SK-N-SH (cell line): ENCODE measurements at regions not wholly inside any gene's neighbourhood (a gene's known extent, or its start where the extent isn't known, plus 50 kb on each side); places are given as distances from the start of the nearest gene placed in this dataset.

ENCODE experiments used
- CTCF ChIA-PET: fragments of 300-600, 350-600 bp; formaldehyde crosslinking; extraction: SDS; loops from one replicate; lab custom pipeline; 2021; lab: Yijun Ruan, JAX
- POLR2A ChIA-PET: fragments of 350-600 bp; sonication (Branson Sonifier 250); formaldehyde crosslinking; extraction: SDS; loops from one replicate; lab custom pipeline; 2020; ENCODE audit warnings: antibody characterized with exemption, inconsistent platforms; lab: Yijun Ruan, JAX
- DNase-seq: peaks from one replicate; pipeline ENCODE4 v3.0.0; 2012
- H2AFZ ChIP-seq: fragments of 200-600 bp; sonication (generic); 2 replicates; pipeline ENCODE4 v1.8.1; 2016; ENCODE audit warnings: antibody characterized with exemption, mild to moderate bottlenecking, low read depth
- H3F3A ChIP-seq: fragments of 200-600 bp; sonication (generic); replicated peaks from 2 replicates; pipeline ENCODE3; 2016; ENCODE audit warnings: antibody characterized with exemption, mild to moderate bottlenecking; ENCODE audit not compliant: insufficient read depth
- H3K27ac ChIP-seq, 2 experiments: fragments of 200-500 bp in 1 of 2; fragments of 200-600 bp in 1 of 2; sonication (Bioruptor generic) in 1 of 2; sonication (generic), shearing (Covaris generic) in 1 of 2; 2 replicates each; pipeline versions ENCODE4 v1.5.1 to v1.6.1; 2014 to 2016; ENCODE audit warnings: low read depth in 2 of 2, inconsistent platforms in 1 of 2, low read length in 1 of 2, mild to moderate bottlenecking in 1 of 2, mixed read lengths in 1 of 2
- H3K27me3 ChIP-seq: fragments of 200-600 bp; sonication (generic), shearing (Covaris generic); 2 replicates; pipeline ENCODE4 v1.6.1; 2016; ENCODE audit warnings: mixed run types; ENCODE audit not compliant: insufficient read depth
- H3K36me3 ChIP-seq, 2 experiments: fragments of 200-500 bp in 1 of 2; fragments of 200-600 bp in 1 of 2; sonication (Bioruptor generic) in 1 of 2; sonication (generic) in 1 of 2; replicated peaks in 1 of 2; 2 replicates each; pipeline versions ENCODE3 to v1.5.1; 2014 to 2016; ENCODE audit warnings: low read length in 1 of 2, mild to moderate bottlenecking in 1 of 2; ENCODE audit not compliant: insufficient read depth in 2 of 2, control insufficient read depth in 1 of 2
- H3K4me1 ChIP-seq, 2 experiments: fragments of 200-500 bp in 1 of 2; fragments of 200-600 bp in 1 of 2; sonication (Bioruptor generic) in 1 of 2; sonication (generic), shearing (Covaris generic) in 1 of 2; 2 replicates each; pipeline versions ENCODE4 v1.5.1 to v1.6.1; 2014 to 2016; ENCODE audit warnings: low read depth in 1 of 2, low read length in 1 of 2, mixed run types in 1 of 2; ENCODE audit not compliant: insufficient read depth in 2 of 2, control insufficient read depth in 1 of 2
- H3K4me2 ChIP-seq: fragments of 200-600 bp; sonication (generic), shearing (Covaris generic); 2 replicates; pipeline ENCODE4 v1.6.1; 2017; ENCODE audit warnings: mixed run types
- H3K4me3 ChIP-seq, 2 experiments: fragments of 200-500 bp in 1 of 2; fragments of 200-600 bp in 1 of 2; sonication (Bioruptor generic) in 1 of 2; sonication (generic), shearing (Covaris generic) in 1 of 2; 2 replicates each; pipeline versions ENCODE4 v1.5.1 to v1.8.1; 2014 to 2016; ENCODE audit warnings: low read depth in 2 of 2, inconsistent platforms in 1 of 2, low read length in 1 of 2, mild to moderate bottlenecking in 1 of 2, mixed read lengths in 1 of 2, moderate library complexity in 1 of 2
- H3K79me2 ChIP-seq: fragments of 200-600 bp; sonication (generic); 2 replicates; pipeline ENCODE4 v1.8.1; 2017; ENCODE audit warnings: mild to moderate bottlenecking; ENCODE audit not compliant: insufficient read depth
- H3K9ac ChIP-seq: fragments of 200-600 bp; sonication (generic); 2 replicates; pipeline ENCODE4 v1.6.1; 2017; ENCODE audit warnings: mixed run types
- H3K9me2 ChIP-seq: fragments of 200-600 bp; sonication (generic); 2 replicates; pipeline ENCODE4 v1.6.1; 2017; ENCODE audit warnings: mixed run types
- H3K9me3 ChIP-seq: fragments of 200-600 bp; sonication (generic); 2 replicates; pipeline ENCODE4 v1.6.1; 2017; ENCODE audit warnings: mixed run types, mild to moderate bottlenecking, moderate library complexity
- H4K20me1 ChIP-seq: fragments of 200-600 bp; sonication (generic); 2 replicates; pipeline ENCODE4 v1.6.1; 2017; ENCODE audit warnings: mild to moderate bottlenecking, mixed run types; ENCODE audit not compliant: insufficient read depth
- CHD2 ChIP-seq: fragments of 150-350 bp; IDR thresholded peaks from 2 replicates; pipeline ENCODE4 v1.6.1; 2018; ENCODE audit warnings: low read length; ENCODE audit not compliant: partially characterized antibody
- EZH2phosphoT487 ChIP-seq: fragments of 200-600 bp; sonication (generic); IDR thresholded peaks from 2 replicates; pipeline ENCODE4 v1.6.1; 2017; ENCODE audit warnings: low read depth, mixed run types, mild to moderate bottlenecking, antibody characterized with exemption, moderate library complexity, borderline replicate concordance
- FOSL2 ChIP-seq: IDR thresholded peaks from 2 replicates; pipeline ENCODE4 v1.4.0; 2012; ENCODE audit warnings: low read depth, mild to moderate bottlenecking, moderate library complexity, borderline replicate concordance
- GATA2 ChIP-seq: sonication (generic); formaldehyde crosslinking; IDR thresholded peaks from 2 replicates; pipeline ENCODE4 v1.5.0; 2020; ENCODE audit warnings: mild to moderate bottlenecking, missing genetic modification reagents
- MXI1 ChIP-seq: IDR thresholded peaks from 2 replicates; pipeline ENCODE4 v1.6.1; 2012; ENCODE audit warnings: mild to moderate bottlenecking, low read depth, low read length, improper control_type of control experiment
- POLR2AphosphoS5 ChIP-seq: IDR thresholded peaks from 2 replicates; pipeline ENCODE4 v1.6.1; 2012; ENCODE audit warnings: low read depth, low read length
- RAD21 ChIP-seq: IDR thresholded peaks from 2 replicates; pipeline ENCODE4 v1.6.1; 2012; ENCODE audit warnings: mild to moderate bottlenecking, low read length
- SMC3 ChIP-seq: IDR thresholded peaks from 2 replicates; pipeline ENCODE4 v1.6.1; 2012; ENCODE audit warnings: low read depth, low read length, improper control_type of control experiment
- TAF1 ChIP-seq: IDR thresholded peaks from 2 replicates; pipeline ENCODE4 v1.6.1; 2012; ENCODE audit warnings: low read depth, mild to moderate bottlenecking, low read length, moderate library complexity, borderline replicate concordance
- TCF12 ChIP-seq: IDR thresholded peaks from 2 replicates; pipeline ENCODE4 v1.4.0; 2012
- TEAD4 ChIP-seq: IDR thresholded peaks from 2 replicates; pipeline ENCODE4 v1.4.0; 2012; ENCODE audit warnings: mild to moderate bottlenecking, borderline replicate concordance; ENCODE audit not compliant: insufficient read depth
- USF2 ChIP-seq: fragments of 150-350 bp; IDR thresholded peaks from 2 replicates; pipeline ENCODE4 v1.6.1; 2017; ENCODE audit warnings: antibody characterized with exemption, low read length, low read depth, borderline replicate concordance
- YY1 ChIP-seq: IDR thresholded peaks from 2 replicates; pipeline ENCODE4 v1.4.0; 2012; ENCODE audit warnings: low read depth, mild to moderate bottlenecking
- ZBTB33 ChIP-seq: IDR thresholded peaks from 2 replicates; pipeline ENCODE4 v1.4.0; 2012; ENCODE audit warnings: low read depth, borderline replicate concordance
- WGBS: methylation state at CpG from one replicate; pipeline ENCODE4 v1.1.6; 2017; ENCODE audit warnings: low lambda C conversion rate; 5-methylcytosine and 5-hydroxymethylcytosine counted together
- TF ChIP-seq, protein P1 (sequence below): IDR thresholded peaks from 2 replicates; pipeline ENCODE4; 2012
- TF ChIP-seq, protein P2 (sequence below): fragments of 150-350 bp; IDR thresholded peaks from 2 replicates; pipeline ENCODE4 v1.6.1; 2016; ENCODE audit warnings: mild to moderate bottlenecking, low read depth, low read length
- TF ChIP-seq, protein P3 (sequence below): fragments of 200-600 bp; sonication (generic); IDR thresholded peaks from 2 replicates; pipeline ENCODE4 v1.6.1; 2017; ENCODE audit warnings: antibody characterized with exemption, mild to moderate bottlenecking, moderate library complexity

- TF ChIP-seq POLR2AphosphoS5 = no peak
- TF ChIP-seq TCF12 = no peak
- no peak for TF ChIP-seq ZBTB33
- TF ChIP-seq EZH2phosphoT487 = no peak
- no peak for TF ChIP-seq USF2
- TF ChIP-seq, protein P1, sequence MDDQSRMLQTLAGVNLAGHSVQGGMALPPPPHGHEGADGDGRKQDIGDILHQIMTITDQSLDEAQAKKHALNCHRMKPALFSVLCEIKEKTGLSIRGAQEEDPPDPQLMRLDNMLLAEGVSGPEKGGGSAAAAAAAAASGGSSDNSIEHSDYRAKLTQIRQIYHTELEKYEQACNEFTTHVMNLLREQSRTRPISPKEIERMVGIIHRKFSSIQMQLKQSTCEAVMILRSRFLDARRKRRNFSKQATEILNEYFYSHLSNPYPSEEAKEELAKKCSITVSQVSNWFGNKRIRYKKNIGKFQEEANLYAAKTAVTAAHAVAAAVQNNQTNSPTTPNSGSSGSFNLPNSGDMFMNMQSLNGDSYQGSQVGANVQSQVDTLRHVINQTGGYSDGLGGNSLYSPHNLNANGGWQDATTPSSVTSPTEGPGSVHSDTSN = no peak
- TF ChIP-seq YY1 = no peak
- TF ChIP-seq TEAD4 = no peak
- no peak for TF ChIP-seq CHD2
- TF ChIP-seq RAD21 = no peak
- TF ChIP-seq, protein P2, sequence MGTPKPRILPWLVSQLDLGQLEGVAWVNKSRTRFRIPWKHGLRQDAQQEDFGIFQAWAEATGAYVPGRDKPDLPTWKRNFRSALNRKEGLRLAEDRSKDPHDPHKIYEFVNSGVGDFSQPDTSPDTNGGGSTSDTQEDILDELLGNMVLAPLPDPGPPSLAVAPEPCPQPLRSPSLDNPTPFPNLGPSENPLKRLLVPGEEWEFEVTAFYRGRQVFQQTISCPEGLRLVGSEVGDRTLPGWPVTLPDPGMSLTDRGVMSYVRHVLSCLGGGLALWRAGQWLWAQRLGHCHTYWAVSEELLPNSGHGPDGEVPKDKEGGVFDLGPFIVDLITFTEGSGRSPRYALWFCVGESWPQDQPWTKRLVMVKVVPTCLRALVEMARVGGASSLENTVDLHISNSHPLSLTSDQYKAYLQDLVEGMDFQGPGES = no peak
- no peak for TF ChIP-seq SMC3
Measured at GRCh38 chr18:78629426-78629825, 350.2 kb upstream of the SALL3 start.

DNA sequence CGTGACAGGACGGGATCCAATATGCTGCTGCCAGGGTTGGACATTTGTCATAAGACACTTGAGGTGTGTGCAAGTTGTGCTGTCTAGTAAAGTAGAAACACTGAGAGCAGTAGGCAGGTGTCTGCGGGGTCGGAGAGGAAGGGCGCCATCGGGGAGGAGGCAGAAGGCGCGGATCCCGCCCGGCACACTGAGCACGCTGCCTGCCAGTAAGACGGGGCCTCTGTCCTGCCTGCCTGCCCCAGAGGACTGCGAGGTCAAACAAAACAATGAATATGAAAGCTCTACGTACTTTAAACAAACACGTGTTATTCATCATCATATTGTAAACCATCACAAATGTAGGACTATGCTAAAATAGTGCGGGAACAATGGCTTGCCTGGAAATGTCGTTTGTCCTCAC, 349.3 kb upstream of the SALL3 start:
- H3K9me2 ChIP-seq = no peaks in the 10 kb centered on the region
- H3K79me2 ChIP-seq = no peaks in the 10 kb centered on the region
- ChIA-PET POLR2A (no interaction called here), CTCF (no interaction called here)
- H3K4me3 ChIP-seq = no peak overlapping the region
- H3K27ac ChIP-seq = no peak overlapping the region
- 11% methylated on average over 17 of the region's 17 CpGs for WGBS
- no peaks in the 10 kb centered on the region for H3K9me3 ChIP-seq
- H3K36me3 ChIP-seq = no peaks in the 10 kb centered on the region
- H3K4me2 ChIP-seq = no peak overlapping the region
- H2AFZ ChIP-seq = no peak overlapping the region
- no peak for DNase-seq
- H4K20me1 ChIP-seq = no peaks in the 10 kb centered on the region
- TF ChIP-seq TCF12 (no peak), TAF1 (no peak), SMC3 (no peak), GATA2 (CRISPR knock-in tag) (no peak), FOSL2 (no peak), MXI1 (no peak)
- TF ChIP-seq, protein P3, sequence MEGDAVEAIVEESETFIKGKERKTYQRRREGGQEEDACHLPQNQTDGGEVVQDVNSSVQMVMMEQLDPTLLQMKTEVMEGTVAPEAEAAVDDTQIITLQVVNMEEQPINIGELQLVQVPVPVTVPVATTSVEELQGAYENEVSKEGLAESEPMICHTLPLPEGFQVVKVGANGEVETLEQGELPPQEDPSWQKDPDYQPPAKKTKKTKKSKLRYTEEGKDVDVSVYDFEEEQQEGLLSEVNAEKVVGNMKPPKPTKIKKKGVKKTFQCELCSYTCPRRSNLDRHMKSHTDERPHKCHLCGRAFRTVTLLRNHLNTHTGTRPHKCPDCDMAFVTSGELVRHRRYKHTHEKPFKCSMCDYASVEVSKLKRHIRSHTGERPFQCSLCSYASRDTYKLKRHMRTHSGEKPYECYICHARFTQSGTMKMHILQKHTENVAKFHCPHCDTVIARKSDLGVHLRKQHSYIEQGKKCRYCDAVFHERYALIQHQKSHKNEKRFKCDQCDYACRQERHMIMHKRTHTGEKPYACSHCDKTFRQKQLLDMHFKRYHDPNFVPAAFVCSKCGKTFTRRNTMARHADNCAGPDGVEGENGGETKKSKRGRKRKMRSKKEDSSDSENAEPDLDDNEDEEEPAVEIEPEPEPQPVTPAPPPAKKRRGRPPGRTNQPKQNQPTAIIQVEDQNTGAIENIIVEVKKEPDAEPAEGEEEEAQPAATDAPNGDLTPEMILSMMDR = no peak
- no peak overlapping the region for H3K9ac ChIP-seq
- H3K27me3 ChIP-seq = peaks cover 9% of the 10 kb centered on the region; the same call in 1 of the 2 replicates
- H3K4me1 ChIP-seq = no peaks in the 10 kb centered on the region
- H3F3A ChIP-seq = no peaks in the 10 kb centered on the region

More at GRCh38 chr18:78629426-78629825, 350.2 kb upstream of the SALL3 start:
- Histone ChIP-seq H3K9ac (no peak overlapping the region), H3K4me1 (no peaks in the 10 kb centered on the region), H3K4me3 (no peak overlapping the region), H3K27ac (no peak overlapping the region), H3K9me2 (no peaks in the 10 kb centered on the region), H3F3A (no peaks in the 10 kb centered on the region), H3K4me2 (no peak overlapping the region), H2AFZ (no peak overlapping the region), H3K36me3 (no peaks in the 10 kb centered on the region), H3K9me3 (no peaks in the 10 kb centered on the region), H3K79me2 (no peaks in the 10 kb centered on the region), H3K27me3 (peaks cover 9% of the 10 kb centered on the region; the same call in 1 of the 2 replicates), H4K20me1 (no peaks in the 10 kb centered on the region)
- WGBS = 20% methylated on average over 14 of the region's 15 CpGs
- ChIA-PET POLR2A (no interaction called here), CTCF (no interaction called here)
- DNase-seq = no peak
